Dermis microvascular lymphatic vessel endothelial cell (primary cell): ENCODE measurements at regions not wholly inside any gene's neighbourhood (a gene's known extent, or its start where the extent isn't known, plus 50 kb on each side); places are given as distances from the start of the nearest gene placed in this dataset.
A peak's percentile ranks its signal among the peaks of the same experiment; 100 is the strongest.
"Not testable (repeated sequence)": the region's sequence is repeated elsewhere in the genome, so short reads cannot be mapped to it uniquely, and the experiment has no call there.

Source experiments
- DNase-seq, 2 donors: peaks; one replicate each; pipeline versions ENCODE4 v3.0.0 to v3.0.0-alpha.2; 2010; ENCODE audit warnings: low read depth in 2 of 2

- no peak for DNase-seq
Measured at GRCh38 chr6:14873101-14873500, 372.8 kb upstream of the JARID2 start.

- DNase-seq = no peak
Measured at GRCh38 chr6:14873781-14874441, 372.0 kb upstream of the JARID2 start.

GRCh38 chr6:14874975-14875480 lies 370.8 kb upstream of the JARID2 start:
- DNase-seq = no peak

- DNase-seq = no peak
Measured at GRCh38 chr6:14875481-14876063, 370.3 kb upstream of the JARID2 start.

GRCh38 chr6:14876778-14877613 lies 368.9 kb upstream of the JARID2 start:
- DNase-seq = peak; percentile 92 to 94

GRCh38 chr6:14877758-14878157 lies 368.1 kb upstream of the JARID2 start:
- DNase-seq = no peak

GRCh38 chr6:14880052-14880451 lies 365.8 kb upstream of the JARID2 start:
- no peak for DNase-seq

- peak in 1 of 2 donors; percentile 63 for DNase-seq
Measured at GRCh38 chr6:14880677-14881076, 365.2 kb upstream of the JARID2 start.

GRCh38 chr6:14881398-14881797 lies 364.5 kb upstream of the JARID2 start:
- peak in 1 of 2 donors; percentile 73 for DNase-seq

- DNase-seq = no peak
Measured at GRCh38 chr6:14882394-14883026, 363.4 kb upstream of the JARID2 start.

- no peak for DNase-seq
Measured at GRCh38 chr6:14883921-14884320, 361.9 kb upstream of the JARID2 start.

- no peak for DNase-seq
Measured at GRCh38 chr6:14885498-14885897, 360.4 kb upstream of the JARID2 start.

GRCh38 chr6:14887181-14887580 lies 358.7 kb upstream of the JARID2 start:
- no peak for DNase-seq

- DNase-seq = no peak
Measured at GRCh38 chr6:14887986-14888574, 357.8 kb upstream of the JARID2 start.

GRCh38 chr6:14888575-14889000 lies 357.3 kb upstream of the JARID2 start:
- no peak for DNase-seq

GRCh38 chr6:14889188-14889587 lies 356.7 kb upstream of the JARID2 start:
- no peak for DNase-seq

- no peak for DNase-seq
Measured at GRCh38 chr6:14889611-14890593, 356.0 kb upstream of the JARID2 start.

GRCh38 chr6:14891820-14892375 lies 354.0 kb upstream of the JARID2 start:
- not testable (repeated sequence) for DNase-seq

GRCh38 chr6:14894105-14894504 lies 351.8 kb upstream of the JARID2 start:
- no peak for DNase-seq

- DNase-seq = no peak
Measured at GRCh38 chr6:14896475-14896874, 349.4 kb upstream of the JARID2 start.
